A549 (cell line): ENCODE measurements at regions not wholly inside any gene's neighbourhood (a gene's known extent, or its start where the extent isn't known, plus 50 kb on each side); places are given as distances from the start of the nearest gene placed in this dataset.

Source experiments
- CBX2 ChIP-seq: fragments of 200-600 bp; sonication (generic); IDR thresholded peaks from 2 replicates; pipeline ENCODE4 v1.6.1; 2016; ENCODE audit warnings: low read depth, mild to moderate bottlenecking, borderline replicate concordance
- CTCF ChIP-seq: fragments of >200 bp; sonication (Bioruptor Twin); formaldehyde crosslinking; IDR thresholded peaks from 3 replicates; pipeline ENCODE4 v1.5.1; 2016
- HDAC2 ChIP-seq: fragments of 200-600 bp; sonication (generic); IDR thresholded peaks from 2 replicates; pipeline ENCODE4 v1.6.1; 2016
- JUN ChIP-seq, 2 experiments: fragments of >200 bp; sonication (Bioruptor Twin); formaldehyde crosslinking; IDR thresholded peaks; 2 replicates in 1 of 2; 3 replicates in 1 of 2; pipeline ENCODE4 v1.6.1; 2016 to 2017
- MAFK ChIP-seq: fragments of 450-650 bp; IDR thresholded peaks from 2 replicates; pipeline ENCODE4 v1.6.1; 2014; ENCODE audit not compliant: partially characterized antibody
- POLR2A ChIP-seq: IDR thresholded peaks from 2 replicates; pipeline ENCODE4 v1.6.1; 2012; ENCODE audit warnings: mild to moderate bottlenecking, low read length
- RAD21 ChIP-seq, 2 experiments: fragments of >200 bp in 1 of 2; sonication (Bioruptor Twin) in 1 of 2; formaldehyde crosslinking in 1 of 2; IDR thresholded peaks in 1 of 2; conservative IDR thresholded peaks in 1 of 2; 2 replicates in 1 of 2; 3 replicates in 1 of 2; pipeline ENCODE4 v1.6.1; 2012 to 2018; ENCODE audit warnings: inconsistent platforms in 1 of 2
- RFX5 ChIP-seq: fragments of 450-650 bp; IDR thresholded peaks from 2 replicates; pipeline ENCODE4 v1.7.1; 2014; ENCODE audit warnings: antibody characterized with exemption, mild to moderate bottlenecking, moderate library complexity
- TF ChIP-seq, protein P1 (sequence below): IDR thresholded peaks from 2 replicates; pipeline ENCODE4 v1.6.1; 2012

DNA sequence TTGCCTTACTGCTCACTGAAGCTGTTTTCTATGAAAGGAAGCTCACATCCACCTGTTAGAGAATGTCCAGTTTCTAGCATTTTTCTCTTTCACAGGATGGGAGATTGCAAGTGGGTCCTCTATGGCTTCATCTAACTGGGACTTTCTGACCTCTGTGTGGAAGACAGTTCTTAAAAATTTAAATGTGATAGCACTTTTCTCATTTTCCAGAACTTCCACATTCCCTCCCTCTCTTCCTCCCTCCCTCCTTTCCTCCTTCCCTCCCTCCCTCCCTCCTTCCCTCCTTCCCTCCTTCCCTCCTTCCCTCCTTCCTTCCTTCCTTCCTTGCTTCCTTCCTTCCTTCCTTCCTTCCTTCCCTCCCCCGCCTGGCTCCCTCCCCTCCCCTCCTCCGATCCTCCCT, 291.1 kb downstream of the DOK5 start:
- TF ChIP-seq RFX5 (no peak), CTCF (no peak), RAD21 (conservative IDR thresholded peaks at IDR 0.05 in 1 of 2, IDR thresholded peaks at IDR 0.05 in 1 of 2) (no peak), MAFK (no peak), JUN (IDR thresholded peaks at IDR 0.05) (no peak), HDAC2 (no peak), CBX2 (no peak), POLR2A (no peak)
- TF ChIP-seq, protein P1, sequence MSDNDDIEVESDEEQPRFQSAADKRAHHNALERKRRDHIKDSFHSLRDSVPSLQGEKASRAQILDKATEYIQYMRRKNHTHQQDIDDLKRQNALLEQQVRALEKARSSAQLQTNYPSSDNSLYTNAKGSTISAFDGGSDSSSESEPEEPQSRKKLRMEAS: no peak
